GM21381 (cell line): ENCODE measurements at regions not wholly inside any gene's neighbourhood (a gene's known extent, or its start where the extent isn't known, plus 50 kb on each side); places are given as distances from the start of the nearest gene placed in this dataset.
"Not testable (repeated sequence)": the region's sequence is repeated elsewhere in the genome, so short reads cannot be mapped to it uniquely, and the experiment has no call there.

Source experiments
- ATAC-seq: cut with Tn5 transposase; IDR thresholded peaks from one replicate; pipeline ENCODE4 v1.9.1; 2021; ENCODE audit warnings: mild to moderate bottlenecking, moderate library complexity; ENCODE audit not compliant: unreplicated experiment

GRCh38 chr3:16707260-16707659, 102.0 kb upstream of the DAZL start:
- ATAC-seq = no peak

- no peak for ATAC-seq
These were observed 103.1 kb upstream of the DAZL start for GRCh38 chr3:16708285-16708684.

- ATAC-seq = not testable (repeated sequence)
These were observed 106.5 kb upstream of the DAZL start for GRCh38 chr3:16711691-16712090.

GRCh38 chr3:16715281-16715680, 110.1 kb upstream of the DAZL start:
- no peak for ATAC-seq

GRCh38 chr3:16719426-16719825, 114.2 kb upstream of the DAZL start:
- no peak for ATAC-seq

GRCh38 chr3:16720367-16720940, 115.2 kb upstream of the DAZL start:
- ATAC-seq = no peak

GRCh38 chr3:16721494-16721893, 116.3 kb upstream of the DAZL start:
- ATAC-seq = no peak

GRCh38 chr3:16723978-16724377, 118.8 kb upstream of the DAZL start:
- ATAC-seq = no peak

- no peak for ATAC-seq
These were observed 119.3 kb upstream of the DAZL start for GRCh38 chr3:16724487-16724886.

GRCh38 chr3:16725972-16726371, 120.7 kb upstream of the DAZL start:
- ATAC-seq = no peak

- ATAC-seq = no peak
These were observed 123.8 kb upstream of the DAZL start for GRCh38 chr3:16728770-16729745.

- no peak for ATAC-seq
These were observed 133.2 kb upstream of the DAZL start for GRCh38 chr3:16738451-16738850.

GRCh38 chr3:16739541-16740105, 134.4 kb upstream of the DAZL start:
- no peak for ATAC-seq

- ATAC-seq = no peak
These were observed 135.3 kb upstream of the DAZL start for GRCh38 chr3:16740515-16740914.

- ATAC-seq = no peak
These were observed 136.0 kb upstream of the DAZL start for GRCh38 chr3:16741103-16741758.

GRCh38 chr3:16741890-16742289, 136.7 kb upstream of the DAZL start:
- no peak for ATAC-seq

- ATAC-seq = no peak
These were observed 138.1 kb upstream of the DAZL start for GRCh38 chr3:16743276-16743675.

- ATAC-seq = no peak
These were observed 125.4 kb upstream of the PLCL2 start for GRCh38 chr3:16759227-16759903.

GRCh38 chr3:16761571-16761970, 123.2 kb upstream of the PLCL2 start:
- no peak for ATAC-seq

- no peak for ATAC-seq
These were observed 119.1 kb upstream of the PLCL2 start for GRCh38 chr3:16765661-16766060.

GRCh38 chr3:16767006-16767405, 117.7 kb upstream of the PLCL2 start:
- ATAC-seq = no peak
